Lower lobe of right lung (tissue), 2 donors: ENCODE measurements at regions not wholly inside any gene's neighbourhood (a gene's known extent, or its start where the extent isn't known, plus 50 kb on each side); places are given as distances from the start of the nearest gene placed in this dataset.
A peak's percentile ranks its signal among the peaks of the same experiment; 100 is the strongest.

Experiments
- ATAC-seq, 2 donors: fragments of 200-7000 bp; cut with Tn5 transposase; one replicate each; pipeline ENCODE4 v1.9.1; 2020 to 2022; ENCODE audit warnings: mild to moderate bottlenecking in 2 of 2, moderate library complexity in 2 of 2
- DNase-seq: peaks from one replicate; pipeline ENCODE4 v3.0.0-alpha.2; 2020
- H3K27ac ChIP-seq: fragments of 200-600 bp; one replicate; pipeline ENCODE4 v1.8.0; 2022
- H3K27me3 ChIP-seq: fragments of 200-600 bp; one replicate; pipeline ENCODE4 v1.8.0; 2022; ENCODE audit warnings: low read depth
- H3K36me3 ChIP-seq: fragments of 200-600 bp; one replicate; pipeline ENCODE4 v1.8.0; 2022; ENCODE audit warnings: mild to moderate bottlenecking
- H3K4me1 ChIP-seq: fragments of 200-600 bp; one replicate; pipeline ENCODE4 v1.8.0; 2022
- H3K4me3 ChIP-seq: fragments of 200-600 bp; one replicate; pipeline ENCODE4 v1.8.0; 2022; ENCODE audit warnings: mild to moderate bottlenecking
- H3K9me3 ChIP-seq: fragments of 200-600 bp; one replicate; pipeline ENCODE4 v1.8.0; 2022
- intact Hi-C: fragments of 100-400 bp; cut with DNase I; formaldehyde crosslinking; loops from one replicate; pipeline ENCODE4 v1.11.0; 2022
- TF ChIP-seq, protein P1 (sequence below): fragments of 200-600 bp; IDR thresholded peaks from one replicate; pipeline ENCODE4 v1.8.0; 2022; ENCODE audit warnings: antibody characterized with exemption, mild to moderate bottlenecking
- donor health status: DM: no; HTN: yes; CAD: no; lungs with severe emphysema.

DNA sequence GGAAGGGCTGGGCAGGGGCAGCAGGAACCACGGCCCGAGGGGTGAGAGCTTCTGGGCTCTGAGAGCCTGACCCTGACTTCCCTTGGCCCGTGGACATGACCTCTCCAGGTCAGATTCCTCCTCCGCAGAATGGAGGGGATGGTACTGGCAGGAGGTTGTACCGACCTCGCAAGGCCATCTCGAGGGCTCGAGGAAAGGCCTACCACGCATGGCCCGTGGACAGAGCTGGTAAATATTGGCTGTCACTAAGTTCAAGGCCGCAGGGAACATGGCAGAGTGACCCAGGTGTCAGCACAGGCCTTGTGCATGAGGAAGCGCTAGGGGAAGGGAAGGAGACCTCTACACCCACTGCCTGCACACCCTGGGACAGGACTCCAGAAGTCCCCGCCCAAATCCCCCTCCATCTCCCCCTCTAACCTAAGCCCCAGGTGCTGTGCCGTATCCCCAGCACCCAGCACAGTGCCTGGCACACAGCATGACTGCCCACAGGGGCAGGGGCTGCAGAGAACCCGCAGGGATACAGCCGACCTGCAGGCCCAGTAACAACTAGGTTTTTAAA, 54.9 kb upstream of the PPP2R5C start:
- Histone ChIP-seq H3K27ac (peak overlapping the region; percentile 85), H3K36me3 (no peaks in the 10 kb centered on the region), H3K9me3 (no peaks in the 10 kb centered on the region), H3K4me1 (peaks cover 33% of the 10 kb centered on the region), H3K4me3 (peak overlapping the region; percentile 58), H3K27me3 (peaks cover 7% of the 10 kb centered on the region)
- DNase-seq (no peak), ATAC-seq (peak; percentile 12 to 13)
- intact Hi-C loops: no loop called here
- TF ChIP-seq, protein P1, sequence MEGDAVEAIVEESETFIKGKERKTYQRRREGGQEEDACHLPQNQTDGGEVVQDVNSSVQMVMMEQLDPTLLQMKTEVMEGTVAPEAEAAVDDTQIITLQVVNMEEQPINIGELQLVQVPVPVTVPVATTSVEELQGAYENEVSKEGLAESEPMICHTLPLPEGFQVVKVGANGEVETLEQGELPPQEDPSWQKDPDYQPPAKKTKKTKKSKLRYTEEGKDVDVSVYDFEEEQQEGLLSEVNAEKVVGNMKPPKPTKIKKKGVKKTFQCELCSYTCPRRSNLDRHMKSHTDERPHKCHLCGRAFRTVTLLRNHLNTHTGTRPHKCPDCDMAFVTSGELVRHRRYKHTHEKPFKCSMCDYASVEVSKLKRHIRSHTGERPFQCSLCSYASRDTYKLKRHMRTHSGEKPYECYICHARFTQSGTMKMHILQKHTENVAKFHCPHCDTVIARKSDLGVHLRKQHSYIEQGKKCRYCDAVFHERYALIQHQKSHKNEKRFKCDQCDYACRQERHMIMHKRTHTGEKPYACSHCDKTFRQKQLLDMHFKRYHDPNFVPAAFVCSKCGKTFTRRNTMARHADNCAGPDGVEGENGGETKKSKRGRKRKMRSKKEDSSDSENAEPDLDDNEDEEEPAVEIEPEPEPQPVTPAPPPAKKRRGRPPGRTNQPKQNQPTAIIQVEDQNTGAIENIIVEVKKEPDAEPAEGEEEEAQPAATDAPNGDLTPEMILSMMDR: no peak

DNA sequence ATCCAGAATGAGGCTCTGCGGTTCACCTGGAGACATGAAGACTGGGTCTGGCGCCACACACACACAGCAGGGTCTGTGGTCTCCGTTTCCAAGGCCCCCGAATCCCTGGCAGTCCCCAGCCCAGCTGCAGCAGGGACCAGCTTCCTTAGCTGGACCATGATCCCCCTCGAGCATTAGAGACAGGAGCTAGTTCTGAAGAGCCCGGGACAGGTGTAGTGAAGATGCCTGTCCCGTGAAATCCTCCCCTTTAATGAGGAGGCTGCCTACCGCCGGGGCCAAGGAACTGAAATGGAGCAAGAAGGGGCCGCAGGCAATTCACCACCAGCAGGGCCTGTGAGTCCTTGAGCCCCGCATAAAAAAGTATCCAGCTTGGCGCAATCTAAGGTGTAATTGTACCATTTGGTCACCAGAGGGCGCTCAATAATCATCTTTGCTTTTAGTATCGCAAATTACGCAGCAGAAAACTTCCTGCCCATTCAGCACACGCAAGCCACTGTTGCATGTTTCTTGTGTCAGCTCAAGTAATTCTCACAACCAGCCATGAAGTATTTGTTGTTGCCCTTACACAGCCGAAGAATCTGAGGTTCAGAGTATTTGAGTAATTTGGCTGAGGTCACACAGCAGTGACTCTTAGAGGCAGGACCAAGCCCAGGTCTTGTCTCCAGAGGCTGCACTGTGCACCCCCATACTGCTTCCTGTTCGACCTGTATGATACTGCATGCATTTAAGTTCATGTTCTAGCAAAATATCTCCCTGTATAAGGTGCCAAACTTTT, 54.3 kb upstream of the PPP2R5C start:
- intact Hi-C loops: no loop called here
- Histone ChIP-seq H3K9me3 (no peaks in the 10 kb centered on the region), H3K4me3 (no peak overlapping the region), H3K27ac (peak overlapping the region; percentile 85), H3K4me1 (peaks cover 33% of the 10 kb centered on the region), H3K27me3 (peaks cover 7% of the 10 kb centered on the region), H3K36me3 (no peaks in the 10 kb centered on the region)
- ATAC-seq: peak; percentile 82 to 86
- TF ChIP-seq, protein P1: peak; percentile 84
- DNase-seq: no peak

DNA sequence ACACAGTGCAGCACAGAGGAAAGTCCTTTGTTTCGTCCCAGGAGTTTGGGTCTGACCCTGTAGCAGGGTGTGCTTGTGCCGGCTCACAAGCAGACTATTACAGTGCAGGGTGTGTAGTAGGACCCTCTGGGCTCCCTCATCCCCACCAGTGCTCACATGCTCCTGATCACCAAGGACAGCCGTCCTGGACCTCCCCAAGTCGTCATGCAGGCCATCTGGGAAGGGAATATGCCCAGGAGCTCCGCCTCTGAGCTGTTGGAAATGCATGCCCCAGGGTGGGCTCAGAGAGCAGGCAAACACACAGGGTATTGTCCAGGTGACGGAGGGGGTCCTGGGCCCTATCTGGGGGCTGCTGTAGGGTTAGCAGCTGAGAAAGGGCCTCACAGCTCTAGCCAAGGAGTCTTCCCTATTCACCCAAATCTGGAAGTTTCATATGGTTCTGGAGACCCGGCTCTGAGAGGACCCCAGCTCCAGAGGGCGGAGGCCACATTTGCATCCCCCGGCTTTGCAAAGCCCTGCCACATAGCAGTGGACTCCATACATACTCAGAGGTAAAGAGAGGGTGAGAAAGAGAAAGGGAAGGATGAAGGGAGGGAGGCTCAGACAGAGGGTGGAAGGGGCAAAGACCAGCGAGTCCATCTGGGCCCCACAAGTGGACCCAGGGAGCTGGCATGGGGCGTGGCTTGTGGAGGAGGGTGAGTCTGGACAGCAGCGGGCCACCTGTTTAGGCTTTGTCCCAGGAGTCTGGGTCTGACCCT, 53.5 kb upstream of the PPP2R5C start:
- Histone ChIP-seq H3K4me3 (no peak overlapping the region), H3K9me3 (no peaks in the 10 kb centered on the region), H3K36me3 (no peaks in the 10 kb centered on the region), H3K4me1 (peaks cover 33% of the 10 kb centered on the region), H3K27ac (no peak overlapping the region), H3K27me3 (peaks cover 7% of the 10 kb centered on the region)
- DNase-seq (no peak), ATAC-seq (peak in 1 of 2 donors; percentile 2)
- TF ChIP-seq, protein P1: no peak
- intact Hi-C loops: no loop called here

DNA sequence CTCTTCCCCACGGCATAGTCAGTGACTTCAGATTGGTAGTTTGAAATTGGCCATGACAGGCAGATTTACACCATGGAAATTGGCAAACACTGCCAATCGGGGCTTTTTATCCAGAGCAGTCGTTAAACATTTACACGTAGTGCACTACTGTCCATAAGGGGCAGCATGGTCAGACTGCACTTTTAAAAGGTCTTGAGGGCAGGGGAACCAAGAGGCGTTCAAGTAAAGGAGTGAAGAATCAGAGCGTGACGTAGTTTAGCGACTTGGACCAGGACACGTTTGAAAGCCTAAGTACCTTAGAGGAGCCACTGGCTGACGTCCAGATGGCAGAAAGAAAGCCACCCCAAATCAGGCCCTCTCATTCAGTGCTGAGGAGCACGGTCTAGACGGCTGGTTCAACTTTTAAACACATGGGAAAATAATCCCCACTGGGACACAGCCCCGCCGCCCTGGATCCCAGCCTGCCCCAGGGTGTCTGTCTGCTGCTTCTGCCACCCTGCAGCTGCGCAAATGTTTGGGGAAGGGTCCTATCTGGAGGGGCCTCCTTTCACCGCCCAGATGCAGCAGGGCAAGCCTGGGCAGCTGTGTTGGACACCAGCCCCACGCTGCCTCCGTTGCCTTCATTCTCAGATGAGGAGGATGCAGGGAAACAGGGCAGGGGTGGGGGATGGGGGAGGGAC, 52.5 kb upstream of the PPP2R5C start:
- no peaks in the 10 kb centered on the region for H3K9me3 ChIP-seq
- no peak for ATAC-seq
- peaks cover 33% of the 10 kb centered on the region for H3K4me1 ChIP-seq
- no peak overlapping the region for H3K27ac ChIP-seq
- intact Hi-C loops: no loop called here
- no peak for DNase-seq
- H3K36me3 ChIP-seq: no peaks in the 10 kb centered on the region
- no peak overlapping the region for H3K4me3 ChIP-seq
- H3K27me3 ChIP-seq: peaks cover 7% of the 10 kb centered on the region
- TF ChIP-seq, protein P1: no peak

DNA sequence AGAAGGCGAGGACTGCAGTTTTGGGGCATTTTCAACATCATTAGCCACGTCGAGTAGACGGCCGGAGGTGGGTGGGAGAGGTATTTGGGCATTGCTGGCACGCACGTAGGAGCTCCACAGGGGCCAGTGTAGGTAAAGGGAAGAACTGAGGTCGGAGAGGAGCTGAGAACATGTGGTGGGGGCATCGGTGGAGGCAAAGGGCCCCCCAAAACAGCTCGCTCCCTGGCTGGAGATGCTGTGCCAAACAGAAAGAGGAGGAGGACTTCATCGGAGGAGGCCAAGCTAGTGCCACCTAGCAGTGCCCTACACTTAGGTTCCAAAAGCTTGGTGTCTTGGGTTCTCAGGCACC, 52.0 kb upstream of the PPP2R5C start:
- Histone ChIP-seq H3K36me3 (no peaks in the 10 kb centered on the region), H3K27ac (no peak overlapping the region), H3K27me3 (peaks cover 7% of the 10 kb centered on the region), H3K4me1 (peaks cover 33% of the 10 kb centered on the region), H3K9me3 (no peaks in the 10 kb centered on the region), H3K4me3 (no peak overlapping the region)
- DNase-seq (no peak), ATAC-seq (no peak)
- intact Hi-C loops: no loop called here
- TF ChIP-seq, protein P1: no peak
